Activated naive CD8-positive, alpha-beta T cell treated with anti-CD3 and anti-CD28 coated beads, Interleukin-2, amount 50 U/mL, for 16 hours (primary cell): ENCODE measurements at regions not wholly inside any gene's neighbourhood (a gene's known extent, or its start where the extent isn't known, plus 50 kb on each side); places are given as distances from the start of the nearest gene placed in this dataset.

ENCODE experiments used
- DNase-seq: peaks from one replicate; pipeline ENCODE4 v3.0.0-alpha.2; 2020; ENCODE audit warnings: low read depth, low spot score

DNA sequence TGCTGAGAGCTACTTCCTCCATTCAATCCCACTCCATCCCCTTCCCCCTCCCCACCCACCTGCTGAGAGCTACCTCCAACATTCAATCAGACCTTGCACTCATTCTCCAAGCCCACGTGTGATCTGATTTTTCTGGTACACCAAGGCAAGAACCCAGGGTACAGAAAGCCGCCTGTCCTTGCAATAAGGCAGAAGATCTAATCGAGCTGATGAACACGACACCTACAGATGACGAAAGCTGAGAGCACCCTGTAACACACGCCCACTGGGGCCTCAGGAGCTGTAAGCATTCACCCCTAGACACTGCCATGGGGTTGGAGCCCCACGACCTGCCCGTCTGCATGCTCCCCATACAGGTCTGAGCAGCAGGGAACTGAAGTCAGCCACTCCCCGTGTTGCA, 58.3 kb downstream of the TRIML1 start:
- DNase-seq = no peak

DNA sequence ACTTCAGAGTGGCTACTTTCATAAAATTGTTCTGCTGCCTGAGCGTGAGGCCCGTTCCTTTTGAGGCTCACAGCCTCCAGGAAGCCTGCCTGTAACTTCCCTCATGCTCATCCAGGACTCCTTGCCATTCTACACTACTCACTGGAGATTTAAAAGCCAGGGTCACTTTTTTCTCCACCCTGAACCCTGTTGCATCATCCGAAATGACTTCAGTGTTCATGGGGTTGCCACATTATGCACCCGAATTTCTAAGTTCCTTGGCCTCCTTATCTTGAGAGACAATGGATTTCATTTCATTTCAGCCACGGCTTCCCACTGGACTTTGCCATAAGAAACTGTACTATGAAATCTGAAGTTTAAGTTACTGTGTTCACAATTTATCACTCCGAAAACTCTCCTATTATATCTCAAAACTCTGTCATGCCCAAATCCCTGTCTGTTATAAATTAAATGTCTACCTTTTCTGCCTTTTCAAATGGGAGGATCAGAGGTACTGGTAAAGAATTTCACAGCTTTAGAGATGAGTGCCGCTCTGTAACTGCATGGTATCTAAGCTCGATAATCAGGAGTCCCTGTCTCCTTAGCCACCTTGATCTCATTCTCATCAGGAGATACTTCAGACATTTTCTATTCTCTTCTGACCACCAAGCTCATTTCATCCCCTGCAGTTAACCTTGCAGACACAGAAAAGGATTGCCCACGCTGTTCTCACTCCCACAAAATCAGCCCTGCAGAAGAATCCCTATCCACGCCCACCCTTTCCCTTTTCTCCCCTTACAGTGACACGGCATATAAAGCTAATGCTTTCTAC, 59.9 kb downstream of the TRIML1 start:
- DNase-seq = no peak

- DNase-seq = no peak
Observed at GRCh38 chr4:188201851-188202250, 62.6 kb downstream of the TRIML1 start.

- no peak for DNase-seq
Observed at GRCh38 chr4:188206783-188207182, 67.5 kb downstream of the TRIML1 start.

- no peak for DNase-seq
Observed at GRCh38 chr4:188214861-188215260, 75.6 kb downstream of the TRIML1 start.

GRCh38 chr4:188218392-188218791, 79.2 kb downstream of the TRIML1 start:
- no peak for DNase-seq

DNA sequence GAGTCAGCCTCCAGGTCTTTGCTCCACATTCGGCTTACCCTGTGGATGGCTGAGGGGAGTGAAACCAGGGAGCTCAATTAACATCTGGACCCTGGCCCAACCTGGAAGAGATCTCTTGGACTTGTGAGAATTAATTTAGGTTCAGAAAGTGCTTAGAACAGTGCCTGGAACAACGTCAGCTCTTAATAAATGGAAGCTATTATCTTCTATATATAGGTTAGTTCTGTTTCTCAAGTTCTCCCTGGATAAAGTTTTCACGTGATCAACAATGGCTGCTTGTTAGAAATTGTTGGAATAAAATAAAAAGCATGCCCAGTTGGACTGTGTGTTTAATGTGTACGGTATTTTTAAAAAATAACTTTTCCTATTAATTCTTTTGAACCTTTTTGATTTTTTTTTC, 80.8 kb downstream of the TRIML1 start:
- DNase-seq = no peak

- no peak for DNase-seq
Observed at GRCh38 chr4:188221090-188221489, 81.8 kb downstream of the TRIML1 start.

GRCh38 chr4:188228279-188228678, 89.0 kb downstream of the TRIML1 start:
- DNase-seq = no peak

DNA sequence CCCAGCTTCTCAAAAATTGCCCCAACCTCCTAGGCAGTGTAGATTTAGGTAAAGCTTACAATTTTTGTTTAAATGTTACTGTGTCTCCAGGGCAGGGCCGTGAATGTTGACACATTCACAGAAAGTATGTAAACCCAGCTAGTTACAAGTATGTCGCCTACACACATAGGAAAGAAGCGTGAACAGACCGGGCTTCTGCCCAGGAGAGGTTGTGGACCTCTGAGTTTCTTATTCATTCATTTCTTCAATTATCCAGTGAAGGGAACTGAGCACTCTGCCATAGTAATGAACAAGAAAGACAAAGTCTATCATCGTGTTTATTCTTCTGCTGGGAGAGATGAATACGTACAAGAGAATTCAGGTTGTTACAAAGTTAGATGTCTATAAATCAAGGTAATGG, 93.2 kb downstream of the TRIML1 start:
- no peak for DNase-seq

- no peak for DNase-seq
Observed at GRCh38 chr4:188242041-188242440, 102.8 kb downstream of the TRIML1 start.

- no peak for DNase-seq
Observed at GRCh38 chr4:188245651-188246050, 106.4 kb downstream of the TRIML1 start.

GRCh38 chr4:188246488-188246887, 107.2 kb downstream of the TRIML1 start:
- no peak for DNase-seq

DNA sequence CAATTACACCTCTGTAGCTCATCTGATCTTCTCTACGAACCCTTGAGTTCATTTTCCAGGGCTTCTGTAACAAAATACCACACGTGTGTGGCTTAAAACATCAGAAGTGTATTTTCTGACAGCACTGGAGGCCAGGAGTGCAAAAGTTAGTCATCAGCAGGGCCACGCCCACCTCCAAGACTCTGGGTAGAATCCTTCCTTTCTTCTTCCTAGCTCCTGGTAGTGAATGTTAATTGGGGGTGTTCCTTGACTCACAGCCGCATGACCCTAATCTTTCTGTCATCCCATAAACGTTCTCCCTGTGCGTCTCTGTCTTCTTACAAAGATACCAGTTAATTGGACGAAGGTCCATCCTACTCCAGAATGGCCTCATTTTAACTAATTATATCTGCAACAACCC, 115.0 kb downstream of the TRIML1 start:
- no peak for DNase-seq

DNA sequence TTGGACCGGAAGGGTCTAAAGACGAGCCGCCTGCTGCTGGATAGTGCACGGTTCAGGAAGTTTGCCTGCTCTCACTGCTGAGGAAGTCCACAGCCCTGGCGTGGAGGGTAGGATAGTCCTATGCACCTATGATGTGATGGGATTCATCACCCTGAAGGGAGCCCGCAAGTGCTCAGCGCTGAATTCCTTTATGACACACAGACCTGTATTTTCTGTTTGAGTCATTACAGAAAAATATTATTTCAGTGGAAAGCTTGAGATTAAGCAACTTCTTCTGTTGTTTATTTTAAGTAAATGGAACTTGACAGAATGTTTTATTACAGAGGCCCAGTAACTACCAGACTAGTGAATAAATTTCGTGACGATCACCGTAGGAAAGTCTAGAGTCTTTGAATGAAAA, 123.2 kb downstream of the TRIML1 start:
- no peak for DNase-seq

- DNase-seq = no peak
Observed at GRCh38 chr4:188263321-188263720, 124.1 kb downstream of the TRIML1 start.

GRCh38 chr4:188266386-188266785, 127.1 kb downstream of the TRIML1 start:
- no peak for DNase-seq

- DNase-seq = no peak
Observed at GRCh38 chr4:188268131-188268908, 129.1 kb downstream of the TRIML1 start.

GRCh38 chr4:188270273-188271069, 131.2 kb downstream of the TRIML1 start:
- no peak for DNase-seq

DNA sequence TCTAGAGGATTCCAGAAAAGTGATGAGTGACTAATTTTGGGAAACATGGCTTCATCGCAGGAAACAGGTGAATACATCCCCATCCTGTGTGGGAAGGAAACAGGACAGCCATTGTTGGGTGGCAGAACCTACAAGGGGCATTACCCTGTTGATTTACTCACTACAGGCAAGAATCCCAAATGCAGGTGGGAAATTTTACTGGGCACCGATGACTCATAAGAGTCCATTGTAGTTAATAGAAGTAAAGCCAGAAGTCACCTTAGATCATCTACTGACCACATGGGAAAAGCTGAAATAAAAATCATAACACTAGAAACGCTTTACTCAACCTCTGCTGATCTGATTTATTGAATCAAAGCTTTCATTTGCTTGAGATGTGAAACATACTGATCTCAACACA, 136.4 kb downstream of the TRIML1 start:
- no peak for DNase-seq

DNA sequence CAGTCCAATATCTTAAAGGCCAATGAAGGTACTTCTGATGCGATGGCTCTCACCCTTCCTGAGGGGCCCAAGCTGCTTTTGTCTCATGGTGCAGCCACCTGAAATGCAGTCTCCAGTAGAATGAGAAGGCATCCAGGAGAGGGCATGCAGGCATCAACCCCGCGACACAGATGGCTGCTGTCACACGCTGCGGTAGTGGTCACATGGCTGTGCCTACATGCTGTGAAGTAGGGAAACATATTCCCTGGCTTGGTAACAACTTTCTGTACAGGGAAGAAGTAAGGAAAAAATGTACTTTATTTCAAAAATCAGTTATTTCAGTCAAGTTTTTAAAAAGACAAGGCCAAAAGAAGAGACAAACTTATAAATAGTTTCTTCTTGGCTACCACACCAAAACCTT, 139.9 kb downstream of the TRIML1 start:
- DNase-seq = no peak
